SU-DHL-6 (cell line): ENCODE measurements at regions not wholly inside any gene's neighbourhood (a gene's known extent, or its start where the extent isn't known, plus 50 kb on each side); places are given as distances from the start of the nearest gene placed in this dataset.

ENCODE experiments used
- EZH2phosphoT487 ChIP-seq: fragments of 200-600 bp; sonication (generic), shearing (Covaris generic); conservative IDR thresholded peaks from 2 replicates; pipeline ENCODE4 v1.6.1; 2018; ENCODE audit warnings: mild to moderate bottlenecking, antibody characterized with exemption, low read length, moderate library complexity, mixed read lengths
- TF ChIP-seq, protein P1 (sequence below): fragments of 200-600 bp; sonication (generic); IDR thresholded peaks from one replicate; pipeline ENCODE4 v1.5.1; 2017; ENCODE audit warnings: antibody characterized with exemption, mild to moderate bottlenecking, low read length, moderate library complexity; ENCODE audit not compliant: insufficient read depth, poor library complexity, severe bottlenecking

DNA sequence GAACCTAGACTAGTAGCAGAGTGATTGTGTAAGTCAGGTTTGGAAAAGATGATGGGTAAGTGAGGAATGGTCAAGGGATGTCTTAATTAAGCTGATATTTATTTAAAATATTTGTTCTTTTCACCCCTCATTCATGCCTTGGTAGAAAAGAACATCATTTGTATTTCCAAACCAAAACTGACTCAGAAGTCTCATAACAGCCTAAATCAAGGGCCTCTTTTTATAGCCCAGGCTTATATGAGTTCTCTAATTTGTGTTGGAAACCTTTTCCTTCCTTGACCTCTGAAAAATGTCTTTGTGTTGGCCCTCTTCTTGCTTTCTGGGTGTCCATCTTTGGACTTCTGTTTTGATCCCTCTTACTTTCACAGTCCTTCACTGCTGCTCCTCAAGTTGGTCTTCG lies 1428.2 kb downstream of the MRPL39 start:
- TF ChIP-seq, protein P1, sequence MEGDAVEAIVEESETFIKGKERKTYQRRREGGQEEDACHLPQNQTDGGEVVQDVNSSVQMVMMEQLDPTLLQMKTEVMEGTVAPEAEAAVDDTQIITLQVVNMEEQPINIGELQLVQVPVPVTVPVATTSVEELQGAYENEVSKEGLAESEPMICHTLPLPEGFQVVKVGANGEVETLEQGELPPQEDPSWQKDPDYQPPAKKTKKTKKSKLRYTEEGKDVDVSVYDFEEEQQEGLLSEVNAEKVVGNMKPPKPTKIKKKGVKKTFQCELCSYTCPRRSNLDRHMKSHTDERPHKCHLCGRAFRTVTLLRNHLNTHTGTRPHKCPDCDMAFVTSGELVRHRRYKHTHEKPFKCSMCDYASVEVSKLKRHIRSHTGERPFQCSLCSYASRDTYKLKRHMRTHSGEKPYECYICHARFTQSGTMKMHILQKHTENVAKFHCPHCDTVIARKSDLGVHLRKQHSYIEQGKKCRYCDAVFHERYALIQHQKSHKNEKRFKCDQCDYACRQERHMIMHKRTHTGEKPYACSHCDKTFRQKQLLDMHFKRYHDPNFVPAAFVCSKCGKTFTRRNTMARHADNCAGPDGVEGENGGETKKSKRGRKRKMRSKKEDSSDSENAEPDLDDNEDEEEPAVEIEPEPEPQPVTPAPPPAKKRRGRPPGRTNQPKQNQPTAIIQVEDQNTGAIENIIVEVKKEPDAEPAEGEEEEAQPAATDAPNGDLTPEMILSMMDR, result no peak
- no peak for TF ChIP-seq EZH2phosphoT487
